ENCODE measurements at regions not wholly inside any gene's neighbourhood (a gene's known extent, or its start where the extent isn't known, plus 50 kb on each side); places are given as distances from the start of the nearest gene placed in this dataset.

- TF ChIP-seq CTCF (IDR thresholded peaks at IDR 0.05) (no peak), POLR2AphosphoS5 (IDR thresholded peaks at IDR 0.05) (no peak), POLR2A (IDR thresholded peaks at IDR 0.05) (no peak)
Observed at GRCh38 chr4:41819621-41820020, 71.1 kb upstream of the PHOX2B start.

Data from gastroesophageal sphincter (tissue), 3 donors.